ENCODE measurements at regions not wholly inside any gene's neighbourhood (a gene's known extent, or its start where the extent isn't known, plus 50 kb on each side); places are given as distances from the start of the nearest gene placed in this dataset.

DNA sequence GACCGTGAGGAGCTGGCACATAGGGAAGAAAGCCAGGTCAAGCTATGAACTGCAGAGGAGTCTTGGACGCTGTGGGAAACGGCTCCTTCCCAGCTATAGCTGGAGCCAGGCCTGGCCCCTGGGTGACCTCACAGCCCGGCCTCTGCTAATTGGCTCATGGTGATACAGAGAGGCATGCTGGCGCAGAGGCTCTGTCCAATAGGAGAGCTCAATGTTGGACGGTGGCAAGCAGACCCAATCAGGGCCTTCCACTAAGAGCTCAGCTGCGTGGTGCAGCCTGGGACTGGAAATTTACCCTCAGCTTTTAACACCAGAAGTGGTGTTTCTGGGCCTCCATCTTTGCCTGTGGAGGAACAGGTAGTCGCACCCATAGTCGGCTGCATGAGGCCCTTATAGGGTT lies 64.4 kb upstream of the GRHL3 start:
- H3K9me3 ChIP-seq (ENCODE audit: low read depth, low read length, poor library complexity, severe bottlenecking): no peaks in the 10 kb centered on the region
- ChIA-PET POLR2A (ENCODE audit: low non-redundant PET) (no interaction called here), CTCF (no interaction called here)
- H3K27ac ChIP-seq (ENCODE audit: low read depth, low read length, poor library complexity, severe bottlenecking): no peak overlapping the region
- H3K27me3 ChIP-seq (replicated peaks; ENCODE audit: insufficient read depth, low read depth, low read length, poor library complexity): no peaks in the 10 kb centered on the region
- H3K36me3 ChIP-seq (ENCODE audit: insufficient read depth, low read length, poor library complexity, severe bottlenecking): no peaks in the 10 kb centered on the region
- intact Hi-C loops (cut with micrococcal nuclease; ENCODE audit: unreplicated experiment): no loop called here
- H3K4me3 ChIP-seq (ENCODE audit: low read depth, low read length, poor library complexity, severe bottlenecking): no peak overlapping the region
- no peaks in the 10 kb centered on the region for H3K4me1 ChIP-seq (ENCODE audit: insufficient read depth, low read length, poor library complexity, severe bottlenecking)
- no peak for TF ChIP-seq EZH2 (IDR thresholded peaks at IDR 0.05; ENCODE audit: borderline replicate concordance, low read depth, low read length, poor library complexity, severe bottlenecking)
- TF ChIP-seq, protein P1, sequence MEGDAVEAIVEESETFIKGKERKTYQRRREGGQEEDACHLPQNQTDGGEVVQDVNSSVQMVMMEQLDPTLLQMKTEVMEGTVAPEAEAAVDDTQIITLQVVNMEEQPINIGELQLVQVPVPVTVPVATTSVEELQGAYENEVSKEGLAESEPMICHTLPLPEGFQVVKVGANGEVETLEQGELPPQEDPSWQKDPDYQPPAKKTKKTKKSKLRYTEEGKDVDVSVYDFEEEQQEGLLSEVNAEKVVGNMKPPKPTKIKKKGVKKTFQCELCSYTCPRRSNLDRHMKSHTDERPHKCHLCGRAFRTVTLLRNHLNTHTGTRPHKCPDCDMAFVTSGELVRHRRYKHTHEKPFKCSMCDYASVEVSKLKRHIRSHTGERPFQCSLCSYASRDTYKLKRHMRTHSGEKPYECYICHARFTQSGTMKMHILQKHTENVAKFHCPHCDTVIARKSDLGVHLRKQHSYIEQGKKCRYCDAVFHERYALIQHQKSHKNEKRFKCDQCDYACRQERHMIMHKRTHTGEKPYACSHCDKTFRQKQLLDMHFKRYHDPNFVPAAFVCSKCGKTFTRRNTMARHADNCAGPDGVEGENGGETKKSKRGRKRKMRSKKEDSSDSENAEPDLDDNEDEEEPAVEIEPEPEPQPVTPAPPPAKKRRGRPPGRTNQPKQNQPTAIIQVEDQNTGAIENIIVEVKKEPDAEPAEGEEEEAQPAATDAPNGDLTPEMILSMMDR (conservative IDR thresholded peaks at IDR 0.05; ENCODE audit: low read depth, low read length): no peak
- no peak for DNase-seq (ENCODE audit: low spot score)
- BruUV-seq (replicated peaks): no TSS peak

- no peaks in the 10 kb centered on the region for H3K9me3 ChIP-seq (ENCODE audit: low read depth, low read length, poor library complexity, severe bottlenecking)
- no peaks in the 10 kb centered on the region for H3K4me1 ChIP-seq (ENCODE audit: insufficient read depth, low read length, poor library complexity, severe bottlenecking)
- no peak for DNase-seq (ENCODE audit: low spot score)
- H3K36me3 ChIP-seq (ENCODE audit: insufficient read depth, low read length, poor library complexity, severe bottlenecking): no peaks in the 10 kb centered on the region
- intact Hi-C loops (cut with micrococcal nuclease; ENCODE audit: unreplicated experiment): no loop called here
- CTCF ChIA-PET: no interaction called here
- POLR2A ChIA-PET (ENCODE audit: low non-redundant PET): no interaction called here
- BruUV-seq (replicated peaks): no TSS peak
- H3K27me3 ChIP-seq (replicated peaks; ENCODE audit: insufficient read depth, low read depth, low read length, poor library complexity): no peaks in the 10 kb centered on the region
- H3K27ac ChIP-seq (ENCODE audit: low read depth, low read length, poor library complexity, severe bottlenecking): no peak overlapping the region
- no peak for TF ChIP-seq EZH2 (IDR thresholded peaks at IDR 0.05; ENCODE audit: borderline replicate concordance, low read depth, low read length, poor library complexity, severe bottlenecking)
- TF ChIP-seq, protein P1 (conservative IDR thresholded peaks at IDR 0.05; ENCODE audit: low read depth, low read length): 0 out of 2 replicates have a peak, but pooled peaks have one; percentile 10
- no peak overlapping the region for H3K4me3 ChIP-seq (ENCODE audit: low read depth, low read length, poor library complexity, severe bottlenecking)
These were observed 65.6 kb upstream of the GRHL3 start for GRCh38 chr1:24253571-24253970.

DNA sequence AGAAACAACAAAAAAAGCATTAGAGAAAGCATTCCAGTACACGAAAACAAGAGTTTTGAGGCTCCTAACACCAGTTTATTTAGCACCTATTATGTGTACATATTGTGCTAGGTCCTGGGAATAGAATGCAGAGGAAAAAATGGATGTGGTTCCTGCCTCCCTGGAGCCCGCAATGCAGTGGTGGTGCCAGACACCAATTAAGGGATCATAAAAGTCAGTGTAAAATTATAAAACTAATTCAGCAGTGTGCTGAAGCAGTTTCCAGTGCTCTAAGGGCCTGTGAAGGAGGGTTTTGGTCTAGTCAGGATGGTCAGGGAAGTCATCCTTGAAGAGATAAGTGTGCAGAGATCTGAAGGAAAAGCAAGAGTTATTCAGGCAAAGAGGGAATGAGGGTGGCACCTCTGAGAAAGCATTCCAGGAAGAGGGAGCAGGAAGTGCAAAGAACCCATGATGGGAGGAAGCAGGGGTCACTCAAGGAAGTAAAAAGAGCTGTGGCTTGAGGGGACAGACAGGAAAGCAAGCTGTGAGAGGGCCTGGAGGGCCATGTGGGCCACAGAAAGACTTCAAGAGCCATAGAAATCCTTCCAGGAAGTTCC lies 65.2 kb upstream of the IFNLR1 start:
- Histone ChIP-seq H3K9me3 (ENCODE audit: low read depth, low read length, poor library complexity, severe bottlenecking) (no peaks in the 10 kb centered on the region), H3K4me1 (ENCODE audit: insufficient read depth, low read length, poor library complexity, severe bottlenecking) (no peaks in the 10 kb centered on the region), H3K4me3 (ENCODE audit: low read depth, low read length, poor library complexity, severe bottlenecking) (no peak overlapping the region), H3K36me3 (ENCODE audit: insufficient read depth, low read length, poor library complexity, severe bottlenecking) (no peaks in the 10 kb centered on the region), H3K27ac (ENCODE audit: low read depth, low read length, poor library complexity, severe bottlenecking) (no peak overlapping the region), H3K27me3 (replicated peaks; ENCODE audit: insufficient read depth, low read depth, low read length, poor library complexity) (no peaks in the 10 kb centered on the region)
- no peak for DNase-seq (ENCODE audit: low spot score)
- intact Hi-C loops (cut with micrococcal nuclease; ENCODE audit: unreplicated experiment): no loop called here
- no peak for TF ChIP-seq EZH2 (IDR thresholded peaks at IDR 0.05; ENCODE audit: borderline replicate concordance, low read depth, low read length, poor library complexity, severe bottlenecking)
- TF ChIP-seq, protein P1 (conservative IDR thresholded peaks at IDR 0.05; ENCODE audit: low read depth, low read length): no peak
- ChIA-PET POLR2A (ENCODE audit: low non-redundant PET) (no interaction called here), CTCF (no interaction called here)
- no TSS peak for BruUV-seq (replicated peaks)

Measured in A673 (cell line).